GM23248 (cell line): ENCODE measurements at regions not wholly inside any gene's neighbourhood (a gene's known extent, or its start where the extent isn't known, plus 50 kb on each side); places are given as distances from the start of the nearest gene placed in this dataset.

Source experiments
- DNase-seq: peaks from one replicate; pipeline ENCODE4 v3.0.0-alpha.2; 2015
- H2AFZ ChIP-seq: fragments of 200-600 bp; sonication (generic); 2 replicates; pipeline ENCODE4 v1.6.1; 2016; ENCODE audit warnings: antibody characterized with exemption
- H3F3A ChIP-seq: fragments of 200-600 bp; sonication (generic); 2 replicates; pipeline ENCODE4 v1.6.1; 2016; ENCODE audit warnings: mild to moderate bottlenecking, antibody characterized with exemption, mixed run types; ENCODE audit not compliant: insufficient read depth
- H3K27ac ChIP-seq: fragments of 200-600 bp; sonication (generic); 2 replicates; pipeline ENCODE4 v1.5.1; 2016; ENCODE audit warnings: mild to moderate bottlenecking
- H3K27me3 ChIP-seq: fragments of 200-600 bp; sonication (generic); replicated peaks from 2 replicates; pipeline ENCODE4 v1.6.1; 2016; ENCODE audit warnings: mild to moderate bottlenecking; ENCODE audit not compliant: insufficient read depth
- H3K36me3 ChIP-seq: fragments of 200-600 bp; sonication (generic); 2 replicates; pipeline ENCODE4 v1.6.1; 2016; ENCODE audit warnings: low read depth, mild to moderate bottlenecking
- H3K4me1 ChIP-seq: fragments of 200-600 bp; sonication (generic); 2 replicates; pipeline ENCODE4 v1.6.1; 2016; ENCODE audit warnings: mild to moderate bottlenecking; ENCODE audit not compliant: insufficient read depth
- H3K4me2 ChIP-seq: fragments of 200-600 bp; sonication (generic); one replicate; pipeline ENCODE4 v1.6.1; 2016; ENCODE audit warnings: mild to moderate bottlenecking; ENCODE audit not compliant: unreplicated experiment
- H3K4me3 ChIP-seq: fragments of 200-600 bp; sonication (generic); 2 replicates; pipeline ENCODE4 v1.5.1; 2016; ENCODE audit warnings: mild to moderate bottlenecking
- H3K79me2 ChIP-seq: fragments of 200-600 bp; sonication (generic); 2 replicates; pipeline ENCODE4 v1.6.1; 2016; ENCODE audit warnings: mild to moderate bottlenecking; ENCODE audit not compliant: insufficient read depth
- H3K9ac ChIP-seq: fragments of 200-600 bp; sonication (generic); 2 replicates; pipeline ENCODE4 v1.6.1; 2016; ENCODE audit warnings: mild to moderate bottlenecking
- H3K9me2 ChIP-seq: fragments of 200-600 bp; sonication (generic); 2 replicates; pipeline ENCODE4 v1.6.1; 2016; ENCODE audit warnings: mixed run types, mild to moderate bottlenecking, moderate library complexity; ENCODE audit not compliant: insufficient read depth
- H3K9me3 ChIP-seq: fragments of 200-600 bp; sonication (generic); one replicate; pipeline ENCODE4 v1.6.1; 2017; ENCODE audit warnings: low read depth
- H4K20me1 ChIP-seq: fragments of 200-600 bp; sonication (generic); 2 replicates; pipeline ENCODE4 v1.6.0; 2016; ENCODE audit not compliant: insufficient read depth
- EZH2 ChIP-seq: fragments of 200-600 bp; sonication (generic); IDR thresholded peaks from 2 replicates; pipeline ENCODE4 v1.6.1; 2018; ENCODE audit warnings: antibody characterized with exemption, mild to moderate bottlenecking; ENCODE audit not compliant: insufficient read depth, poor library complexity, severe bottlenecking
- EZH2phosphoT487 ChIP-seq: fragments of 200-600 bp; sonication (generic); IDR thresholded peaks from 2 replicates; pipeline ENCODE4 v1.6.1; 2018; ENCODE audit warnings: antibody characterized with exemption, moderate library complexity, mild to moderate bottlenecking, low read depth; ENCODE audit not compliant: insufficient read depth
- WGBS, 2 experiments: methylation state at CpG; one replicate each; pipeline ENCODE4 v1.1.6; 2015 to 2017; ENCODE audit warnings: low lambda C conversion rate in 2 of 2, low coverage in 1 of 2; ENCODE audit errors: missing lambda C conversion rate in 2 of 2; 5-methylcytosine and 5-hydroxymethylcytosine counted together
- in situ Hi-C: fragments of 300-500 bp; cut with MboI; formaldehyde crosslinking; loops from 2 replicates; pipeline ENCODE4 v1.15.0; 2020

DNA sequence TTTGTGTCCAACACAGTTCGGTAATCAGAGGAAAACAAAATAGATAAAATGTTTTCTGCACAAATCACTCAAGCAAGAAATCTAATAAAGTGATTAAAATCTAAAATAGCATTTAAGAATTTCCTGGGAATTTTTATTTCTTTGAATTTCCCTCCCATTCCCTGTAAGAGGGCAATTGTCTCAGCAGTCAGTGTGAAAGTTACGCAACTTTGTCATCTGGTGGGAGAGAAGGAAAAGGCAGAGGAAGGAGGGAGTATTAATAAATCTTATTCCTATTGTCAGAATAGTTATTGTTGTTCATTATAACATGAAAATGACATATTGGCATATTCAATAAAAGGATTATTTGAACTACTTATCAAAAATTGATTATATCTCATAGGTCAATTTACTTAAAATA is 464.9 kb downstream of the PRKD1 start:
- no peaks in the 10 kb centered on the region for H3K79me2 ChIP-seq
- TF ChIP-seq EZH2phosphoT487 (no peak), EZH2 (no peak)
- H3K9me2 ChIP-seq, result no peaks in the 10 kb centered on the region
- H3K27ac ChIP-seq, result no peak overlapping the region
- 92% methylated on average over 2 of the region's 2 CpGs for WGBS, 2 experiments
- no peaks in the 10 kb centered on the region for H3F3A ChIP-seq
- H3K4me2 ChIP-seq, result no peak overlapping the region
- in situ Hi-C loops, result no loop called here
- H4K20me1 ChIP-seq, result no peaks in the 10 kb centered on the region
- no peaks in the 10 kb centered on the region for H3K27me3 ChIP-seq
- no peaks in the 10 kb centered on the region for H3K36me3 ChIP-seq
- no peaks in the 10 kb centered on the region for H3K9me3 ChIP-seq
- no peak for DNase-seq
- no peak overlapping the region for H3K9ac ChIP-seq
- H3K4me1 ChIP-seq, result peaks cover 8% of the 10 kb centered on the region; the same call in 1 of the 2 replicates
- H3K4me3 ChIP-seq, result no peak overlapping the region
- no peak overlapping the region for H2AFZ ChIP-seq

DNA sequence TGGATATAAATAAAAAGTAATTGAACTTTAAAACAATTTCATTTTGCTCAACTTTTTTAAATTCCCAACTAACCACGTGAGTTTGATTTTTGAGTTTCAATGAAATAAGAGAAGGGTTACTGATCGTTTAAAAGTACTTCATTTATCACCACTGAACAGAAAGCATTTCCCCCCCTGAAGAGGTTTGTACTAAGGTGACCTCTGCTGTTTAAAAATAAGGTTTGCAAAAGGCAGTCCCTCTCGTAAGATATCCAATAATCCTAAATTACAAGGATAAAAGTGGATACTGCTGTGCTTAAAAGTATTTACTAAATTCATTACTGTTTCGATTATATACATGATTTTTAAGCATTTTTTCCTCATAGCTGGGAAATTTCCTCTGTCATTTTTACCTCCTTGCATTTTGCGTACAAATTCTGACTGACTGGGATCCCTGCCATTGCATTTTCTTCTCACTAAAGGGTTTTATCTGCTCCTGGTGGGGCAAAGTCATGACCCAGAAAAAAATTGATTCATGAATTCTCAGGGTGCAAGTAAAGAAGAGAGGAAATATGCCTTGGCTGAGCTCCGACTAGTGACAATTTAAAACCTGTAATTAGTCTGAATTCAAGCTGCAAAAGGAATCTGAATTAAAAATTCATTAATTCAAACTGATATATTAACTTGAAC is 463.8 kb downstream of the PRKD1 start:
- Histone ChIP-seq H3K27ac (no peak overlapping the region), H3K79me2 (no peaks in the 10 kb centered on the region), H3K36me3 (no peaks in the 10 kb centered on the region), H3K9me3 (no peaks in the 10 kb centered on the region), H3K4me1 (0 out of 2 replicates have a peak, but pooled peaks cover under 1% of the 10 kb centered on the region), H3F3A (no peaks in the 10 kb centered on the region), H3K9ac (no peak overlapping the region), H2AFZ (peak overlapping the region; percentile 50), H3K4me3 (no peak overlapping the region), H3K27me3 (no peaks in the 10 kb centered on the region), H3K9me2 (no peaks in the 10 kb centered on the region), H4K20me1 (no peaks in the 10 kb centered on the region), H3K4me2 (peak overlapping the region; percentile 27)
- TF ChIP-seq EZH2phosphoT487 (no peak), EZH2 (no peak)
- in situ Hi-C loops, result no loop called here
- peak; percentile 24 for DNase-seq
- 38% methylated on average over 6 of the region's 6 CpGs for WGBS, 2 experiments

DNA sequence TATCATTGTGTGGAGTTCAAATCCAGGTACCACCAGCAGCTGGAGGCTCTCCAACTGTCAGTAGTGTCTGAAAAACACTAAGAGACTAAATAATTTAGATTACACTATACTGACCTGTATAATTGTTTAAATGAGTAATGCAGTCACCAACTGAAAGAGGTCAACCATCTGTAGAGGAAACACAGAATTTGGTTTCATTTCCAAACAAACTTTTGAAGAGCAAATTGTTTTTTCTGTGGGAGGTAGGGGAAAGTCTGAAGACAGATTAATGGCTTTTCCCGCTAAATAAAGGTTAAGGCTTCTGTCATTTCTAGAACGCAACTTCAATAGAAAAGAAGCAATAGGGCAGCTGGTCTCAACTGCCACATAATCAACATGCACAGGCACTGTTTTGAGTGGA is 462.6 kb downstream of the PRKD1 start:
- no peak for TF ChIP-seq EZH2phosphoT487
- no peak for TF ChIP-seq EZH2
- Histone ChIP-seq H3F3A (no peaks in the 10 kb centered on the region), H3K79me2 (no peaks in the 10 kb centered on the region), H3K36me3 (no peaks in the 10 kb centered on the region), H3K4me2 (no peak overlapping the region), H3K9ac (no peak overlapping the region), H3K4me1 (no peaks in the 10 kb centered on the region), H3K9me2 (no peaks in the 10 kb centered on the region), H3K4me3 (no peak overlapping the region), H4K20me1 (no peaks in the 10 kb centered on the region), H3K27me3 (no peaks in the 10 kb centered on the region), H3K27ac (no peak overlapping the region), H2AFZ (no peak overlapping the region), H3K9me3 (no peaks in the 10 kb centered on the region)
- 67 to 81% methylated on average over 2 of the region's 2 CpGs for WGBS, 2 experiments
- DNase-seq, result no peak
- in situ Hi-C loops, result no loop called here

DNA sequence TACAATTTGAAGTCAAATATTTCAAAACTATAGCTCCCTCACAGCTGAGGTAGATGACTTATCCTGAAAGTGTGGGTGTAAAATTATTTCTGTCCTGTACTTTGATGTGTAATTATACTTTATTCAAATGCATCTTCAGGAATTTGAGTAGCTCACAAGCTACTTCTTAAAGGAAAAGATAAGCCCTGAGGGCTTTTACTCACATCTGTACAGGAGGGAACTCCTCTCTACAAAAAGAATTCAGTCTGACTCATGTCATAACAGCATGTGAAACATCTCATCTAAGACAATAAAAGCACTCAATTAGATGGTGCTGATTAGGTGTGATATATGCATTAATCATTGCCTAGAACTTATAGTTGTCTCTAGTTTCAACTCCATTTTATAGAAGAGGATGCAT is 452.0 kb downstream of the PRKD1 start:
- H3K27ac ChIP-seq, result no peak overlapping the region
- peak; percentile 50 for DNase-seq
- H3K9ac ChIP-seq, result no peak overlapping the region
- no peaks in the 10 kb centered on the region for H3K9me3 ChIP-seq
- no peak overlapping the region for H3K4me3 ChIP-seq
- no peaks in the 10 kb centered on the region for H3K9me2 ChIP-seq
- no peaks in the 10 kb centered on the region for H3K27me3 ChIP-seq
- no peak overlapping the region for H3K4me2 ChIP-seq
- TF ChIP-seq EZH2phosphoT487 (no peak), EZH2 (no peak)
- no peaks in the 10 kb centered on the region for H3K36me3 ChIP-seq
- H3F3A ChIP-seq, result peaks cover 12% of the 10 kb centered on the region
- H3K4me1 ChIP-seq, result no peaks in the 10 kb centered on the region
- no peaks in the 10 kb centered on the region for H4K20me1 ChIP-seq
- no peak overlapping the region for H2AFZ ChIP-seq
- in situ Hi-C loops, result no loop called here
- H3K79me2 ChIP-seq, result no peaks in the 10 kb centered on the region
